Kidney (tissue), 13 donors: ENCODE measurements at regions not wholly inside any gene's neighbourhood (a gene's known extent, or its start where the extent isn't known, plus 50 kb on each side); places are given as distances from the start of the nearest gene placed in this dataset.
A peak's percentile ranks its signal among the peaks of the same experiment; 100 is the strongest.

ENCODE experiments used
- DNase-seq, 5 donors: peaks; one replicate each; pipeline ENCODE4 v3.0.0-alpha.2; 2013 to 2020
- FAIRE-seq: peaks from 2 replicates; lab custom pipeline; 2012; peaks lifted over from hg19 to GRCh38; lab: Jason Lieb, UNC
- H3K27ac ChIP-seq, 2 donors: one replicate each; pipeline ENCODE4 v1.7.0; 2013; ENCODE audit warnings: low read depth in 2 of 2, low read length in 2 of 2, inconsistent platforms in 1 of 2
- H3K27me3 ChIP-seq: one replicate; pipeline ENCODE4 v1.7.1; 2013; ENCODE audit warnings: low read length, inconsistent platforms; ENCODE audit not compliant: control insufficient read depth, insufficient read depth
- H3K36me3 ChIP-seq, 3 donors: one replicate each; pipeline versions ENCODE4 v1.7.0 to v1.7.1; 2013; ENCODE audit warnings: low read length in 3 of 3, control low read depth in 1 of 3, inconsistent platforms in 1 of 3; ENCODE audit not compliant: insufficient read depth in 3 of 3, control insufficient read depth in 2 of 3
- H3K4me1 ChIP-seq, 3 donors: one replicate each; pipeline versions ENCODE4 v1.7.0 to v1.7.1; 2013; ENCODE audit warnings: low read length in 3 of 3, inconsistent platforms in 1 of 3, low read depth in 1 of 3; ENCODE audit not compliant: control insufficient read depth in 2 of 3, insufficient read depth in 2 of 3
- H3K4me3 ChIP-seq, 3 donors: one replicate each; pipeline versions ENCODE4 v1.7.0 to v1.8.1; 2013; ENCODE audit warnings: low read length in 3 of 3, control low read depth in 1 of 3, inconsistent platforms in 1 of 3
- H3K9ac ChIP-seq, 3 donors: one replicate each; pipeline versions ENCODE4 v1.7.0 to v1.7.1; 2013; ENCODE audit warnings: low read length in 3 of 3, control low read depth in 1 of 3, inconsistent platforms in 1 of 3
- H3K9me3 ChIP-seq, 3 donors: one replicate each; pipeline versions ENCODE4 v1.7.0 to v1.7.1; 2013; ENCODE audit warnings: low read length in 3 of 3, control low read depth in 1 of 3, inconsistent platforms in 1 of 3; ENCODE audit not compliant: control insufficient read depth in 2 of 3, insufficient read depth in 1 of 3
- CTCF ChIP-seq: IDR thresholded peaks from 3 replicates; pipeline ENCODE4 v1.5.1; 2012; ENCODE audit warnings: mild to moderate bottlenecking, moderate library complexity, borderline replicate concordance; ENCODE audit not compliant: insufficient read depth; ENCODE audit errors: extremely low read depth
- intact Hi-C: fragments of 100-400 bp; cut with DNase I; formaldehyde crosslinking; loops from one replicate; pipeline ENCODE4 v1.11.1; 2022
- donor health status: control.
- donor health status: control.
- donor health status: control.
- donor health status: control.
- donor health status: control.
- donor health status: DM: yes; HTN: yes; CAD: no.
- donor health status: Normal renal cell carcinoma (clear cell type).

- intact Hi-C loops: no loop called here
- Histone ChIP-seq H3K27me3 (no peaks in the 10 kb centered on the region), H3K36me3 (no peaks in the 10 kb centered on the region), H3K9ac (no peak overlapping the region), H3K9me3 (peaks cover 0 to 2% (median 0%) of the 10 kb centered on the region in 3 donors), H3K4me1 (no peaks in the 10 kb centered on the region), H3K4me3 (no peak overlapping the region), H3K27ac (no peak overlapping the region)
- DNase-seq (peak in 1 of 5 donors; percentile 59), FAIRE-seq (no peak)
- no peak for TF ChIP-seq CTCF
Measured at GRCh38 chr22:49352361-49353169, 475.1 kb downstream of the BRD1 start.

- Histone ChIP-seq H3K4me1 (no peaks in the 10 kb centered on the region), H3K27me3 (no peaks in the 10 kb centered on the region), H3K27ac (no peak overlapping the region), H3K36me3 (no peaks in the 10 kb centered on the region), H3K9me3 (peaks cover 0 to 2% (median 0%) of the 10 kb centered on the region in 3 donors), H3K9ac (no peak overlapping the region), H3K4me3 (no peak overlapping the region)
- FAIRE-seq: no peak
- TF ChIP-seq CTCF: no peak
- intact Hi-C loops: no loop called here
- DNase-seq: peak in 1 of 5 donors; percentile 65
Measured at GRCh38 chr22:49351761-49352227, 475.9 kb downstream of the BRD1 start.

GRCh38 chr22:49350441-49351121 lies 477.1 kb downstream of the BRD1 start:
- H3K27ac ChIP-seq: no peak overlapping the region
- peaks cover 0 to 2% (median 0%) of the 10 kb centered on the region in 3 donors for H3K9me3 ChIP-seq
- H3K4me1 ChIP-seq: no peaks in the 10 kb centered on the region
- FAIRE-seq (no peak), DNase-seq (peak in 3 of 5 donors; percentile 17 to 72 (median 34))
- H3K4me3 ChIP-seq: no peak overlapping the region
- no peak overlapping the region for H3K9ac ChIP-seq
- intact Hi-C loops: no loop called here
- no peaks in the 10 kb centered on the region for H3K36me3 ChIP-seq
- H3K27me3 ChIP-seq: no peaks in the 10 kb centered on the region
- no peak for TF ChIP-seq CTCF
